ENCODE measurements at regions not wholly inside any gene's neighbourhood (a gene's known extent, or its start where the extent isn't known, plus 50 kb on each side); places are given as distances from the start of the nearest gene placed in this dataset.

GRCh38 chr2:186069676-186070075, 331.1 kb downstream of the FSIP2 start:
- no peak overlapping the region for H3K4me3 ChIP-seq (ENCODE audit: low read length)
- TF ChIP-seq, protein P1, sequence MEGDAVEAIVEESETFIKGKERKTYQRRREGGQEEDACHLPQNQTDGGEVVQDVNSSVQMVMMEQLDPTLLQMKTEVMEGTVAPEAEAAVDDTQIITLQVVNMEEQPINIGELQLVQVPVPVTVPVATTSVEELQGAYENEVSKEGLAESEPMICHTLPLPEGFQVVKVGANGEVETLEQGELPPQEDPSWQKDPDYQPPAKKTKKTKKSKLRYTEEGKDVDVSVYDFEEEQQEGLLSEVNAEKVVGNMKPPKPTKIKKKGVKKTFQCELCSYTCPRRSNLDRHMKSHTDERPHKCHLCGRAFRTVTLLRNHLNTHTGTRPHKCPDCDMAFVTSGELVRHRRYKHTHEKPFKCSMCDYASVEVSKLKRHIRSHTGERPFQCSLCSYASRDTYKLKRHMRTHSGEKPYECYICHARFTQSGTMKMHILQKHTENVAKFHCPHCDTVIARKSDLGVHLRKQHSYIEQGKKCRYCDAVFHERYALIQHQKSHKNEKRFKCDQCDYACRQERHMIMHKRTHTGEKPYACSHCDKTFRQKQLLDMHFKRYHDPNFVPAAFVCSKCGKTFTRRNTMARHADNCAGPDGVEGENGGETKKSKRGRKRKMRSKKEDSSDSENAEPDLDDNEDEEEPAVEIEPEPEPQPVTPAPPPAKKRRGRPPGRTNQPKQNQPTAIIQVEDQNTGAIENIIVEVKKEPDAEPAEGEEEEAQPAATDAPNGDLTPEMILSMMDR (conservative IDR thresholded peaks at IDR 0.05; ENCODE audit: low read length) = no peak
- DNase-seq (ENCODE audit: low read depth) = no peak

DNA sequence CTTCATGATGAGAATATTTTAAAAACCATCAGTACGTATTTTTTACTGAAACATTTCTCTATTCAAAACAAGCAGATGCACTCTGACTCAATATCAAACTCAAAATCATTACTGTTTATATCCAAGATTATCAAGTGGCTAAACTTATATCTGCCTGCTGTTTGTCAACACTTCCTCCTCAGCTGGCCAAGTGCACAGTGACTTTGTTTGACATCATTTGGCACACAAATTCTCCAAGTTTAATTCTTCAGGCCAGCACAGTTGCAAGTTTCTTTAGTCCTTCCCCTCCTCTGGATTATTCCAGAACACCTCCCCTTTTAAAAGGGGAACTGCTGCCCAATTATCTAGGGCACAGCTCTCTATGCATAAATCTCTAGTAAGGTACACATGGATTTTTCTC, 346.6 kb downstream of the FSIP2 start:
- no peak for DNase-seq (ENCODE audit: low read depth)
- H3K4me3 ChIP-seq (ENCODE audit: low read length) = no peak overlapping the region
- TF ChIP-seq, protein P1 (conservative IDR thresholded peaks at IDR 0.05; ENCODE audit: low read length) = no peak

GRCh38 chr2:186093174-186093573, 354.6 kb downstream of the FSIP2 start:
- no peak for DNase-seq (ENCODE audit: low read depth)
- TF ChIP-seq, protein P1 (conservative IDR thresholded peaks at IDR 0.05; ENCODE audit: low read length) = no peak
- no peak overlapping the region for H3K4me3 ChIP-seq (ENCODE audit: low read length)

GRCh38 chr2:186098821-186099220, 360.2 kb downstream of the FSIP2 start:
- TF ChIP-seq, protein P1 (conservative IDR thresholded peaks at IDR 0.05; ENCODE audit: low read length) = no peak
- DNase-seq (ENCODE audit: low read depth) = no peak
- no peak overlapping the region for H3K4me3 ChIP-seq (ENCODE audit: low read length)

DNA sequence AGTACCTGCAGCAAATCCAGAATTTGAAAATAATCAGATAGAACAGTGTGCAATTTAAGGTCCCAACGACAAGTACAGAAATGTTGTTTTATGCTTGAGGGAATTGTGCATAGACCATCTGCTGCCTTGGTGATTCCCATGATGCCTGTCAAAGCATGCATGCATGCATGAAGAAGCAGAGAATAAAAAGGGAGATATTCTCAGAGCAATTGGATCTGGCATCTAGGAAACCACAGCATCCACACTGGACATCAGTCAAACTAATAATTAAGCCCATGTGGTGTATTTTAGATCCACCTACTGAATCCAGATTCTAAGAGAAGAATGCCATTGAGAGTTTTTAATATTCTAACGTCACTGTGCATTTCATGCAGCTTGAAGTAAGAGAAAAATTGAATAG, 361.2 kb downstream of the FSIP2 start:
- DNase-seq (ENCODE audit: low read depth) = no peak
- TF ChIP-seq, protein P1 (conservative IDR thresholded peaks at IDR 0.05; ENCODE audit: low read length) = no peak

GRCh38 chr2:186100636-186101035, 362.0 kb downstream of the FSIP2 start:
- TF ChIP-seq, protein P1 (conservative IDR thresholded peaks at IDR 0.05; ENCODE audit: low read length) = no peak
- DNase-seq (ENCODE audit: low read depth) = no peak
- H3K4me3 ChIP-seq (ENCODE audit: low read length) = no peak overlapping the region

More for the DNA sequence above, 361.2 kb downstream of the FSIP2 start:
- H3K4me3 ChIP-seq (ENCODE audit: low read length) = no peak overlapping the region

GRCh38 chr2:186101616-186102015, 363.0 kb downstream of the FSIP2 start:
- TF ChIP-seq, protein P1 (conservative IDR thresholded peaks at IDR 0.05; ENCODE audit: low read length) = no peak
- DNase-seq (ENCODE audit: low read depth) = no peak
- H3K4me3 ChIP-seq (ENCODE audit: low read length) = no peak overlapping the region
